Right renal cortex interstitium (tissue), 3 donors: ENCODE measurements at regions not wholly inside any gene's neighbourhood (a gene's known extent, or its start where the extent isn't known, plus 50 kb on each side); places are given as distances from the start of the nearest gene placed in this dataset.

Experiments
- DNase-seq, 3 donors: peaks; one replicate each; pipeline ENCODE4 v3.0.0-alpha.2; 2013; ENCODE audit warnings: low read depth in 3 of 3, low spot score in 2 of 3

- no peak for DNase-seq
Measured at GRCh38 chr22:47249370-47249928, 487.0 kb downstream of the TBC1D22A start.

GRCh38 chr22:47248925-47249324 lies 486.5 kb downstream of the TBC1D22A start:
- DNase-seq = no peak

GRCh38 chr22:47247579-47248240 lies 485.3 kb downstream of the TBC1D22A start:
- DNase-seq = no peak

- DNase-seq = no peak
Measured at GRCh38 chr22:47245786-47246185, 483.3 kb downstream of the TBC1D22A start.

GRCh38 chr22:47245286-47245685 lies 482.8 kb downstream of the TBC1D22A start:
- no peak for DNase-seq

GRCh38 chr22:47240116-47240515 lies 477.7 kb downstream of the TBC1D22A start:
- no peak for DNase-seq

- DNase-seq = no peak
Measured at GRCh38 chr22:47239474-47239860, 477.0 kb downstream of the TBC1D22A start.

- DNase-seq = no peak
Measured at GRCh38 chr22:47238690-47239473, 476.4 kb downstream of the TBC1D22A start.

- no peak for DNase-seq
Measured at GRCh38 chr22:47237890-47238480, 475.5 kb downstream of the TBC1D22A start.

GRCh38 chr22:47236718-47237117 lies 474.3 kb downstream of the TBC1D22A start:
- DNase-seq = no peak

GRCh38 chr22:47236161-47236560 lies 473.7 kb downstream of the TBC1D22A start:
- DNase-seq = no peak

GRCh38 chr22:47233316-47234243 lies 471.1 kb downstream of the TBC1D22A start:
- no peak for DNase-seq

GRCh38 chr22:47232753-47233152 lies 470.3 kb downstream of the TBC1D22A start:
- DNase-seq = no peak

GRCh38 chr22:47232197-47232596 lies 469.7 kb downstream of the TBC1D22A start:
- no peak for DNase-seq

GRCh38 chr22:47231759-47232158 lies 469.3 kb downstream of the TBC1D22A start:
- no peak for DNase-seq

GRCh38 chr22:47230741-47231140 lies 468.3 kb downstream of the TBC1D22A start:
- no peak for DNase-seq

GRCh38 chr22:47230251-47230650 lies 467.8 kb downstream of the TBC1D22A start:
- DNase-seq = no peak

- DNase-seq = no peak
Measured at GRCh38 chr22:47228767-47229166, 466.3 kb downstream of the TBC1D22A start.

- no peak for DNase-seq
Measured at GRCh38 chr22:47225931-47226633, 463.6 kb downstream of the TBC1D22A start.
